ENCODE measurements at regions not wholly inside any gene's neighbourhood (a gene's known extent, or its start where the extent isn't known, plus 50 kb on each side); places are given as distances from the start of the nearest gene placed in this dataset.

- TF ChIP-seq CTCF (conservative IDR thresholded peaks at IDR 0.05; ENCODE audit: low read length) (peak; percentile 49), EZH2phosphoT487 (IDR thresholded peaks at IDR 0.05; ENCODE audit: borderline replicate concordance) (no peak)
Measured at GRCh38 chr4:33160126-33160525, 2440.0 kb downstream of the PCDH7 start.

Measured in Loucy (cell line).